GM12892 (cell line): ENCODE measurements at regions not wholly inside any gene's neighbourhood (a gene's known extent, or its start where the extent isn't known, plus 50 kb on each side); places are given as distances from the start of the nearest gene placed in this dataset.

Source experiments
- POLR2A ChIP-seq: IDR thresholded peaks from 2 replicates; pipeline ENCODE4 v1.6.1; 2011; ENCODE audit warnings: low read depth, low read length, control low read depth
- POLR2AphosphoS5 ChIP-seq: IDR thresholded peaks from 2 replicates; pipeline ENCODE4 v1.6.1; 2011; ENCODE audit warnings: low read depth, low read length, control low read depth

DNA sequence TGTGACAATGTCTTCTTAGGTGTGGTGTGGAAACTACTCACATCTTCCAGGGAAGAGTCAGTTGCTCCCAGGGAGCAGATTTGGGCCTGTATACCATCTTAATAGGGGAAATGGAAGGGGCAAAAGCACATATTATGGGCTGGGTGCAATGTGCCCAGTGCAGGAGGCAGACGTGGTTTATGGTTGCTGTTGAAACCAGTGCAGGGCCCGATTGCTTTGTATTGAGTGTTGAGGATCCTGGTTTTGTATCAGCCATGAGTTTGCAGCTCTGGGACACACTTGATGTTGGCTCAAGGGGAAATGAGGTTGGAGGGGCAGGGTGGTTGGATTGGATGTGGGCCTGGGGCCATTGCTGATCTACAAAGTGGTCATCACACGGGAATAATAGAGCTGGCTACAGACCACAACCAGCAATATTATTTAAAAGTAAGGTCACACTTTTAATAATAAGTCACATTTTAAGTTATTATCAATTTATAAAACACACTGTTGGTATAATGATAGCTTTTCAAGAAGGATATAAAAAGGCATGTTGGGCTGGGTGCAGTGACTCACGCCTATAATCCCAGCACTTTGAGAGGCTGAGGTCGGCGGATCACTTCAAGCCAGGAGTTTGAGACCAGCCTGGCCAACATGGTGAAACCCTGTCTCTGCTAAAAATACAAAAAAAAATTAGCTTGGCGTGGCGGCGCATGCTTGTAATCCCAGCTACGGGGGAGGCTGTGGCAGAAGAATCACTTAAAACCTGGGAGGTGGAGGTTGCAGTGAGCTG lies 302.4 kb downstream of the SEC14L1 start:
- TF ChIP-seq POLR2A: no peak
- TF ChIP-seq POLR2AphosphoS5: no peak
